OCI-M2 (cell line): ENCODE measurements at regions not wholly inside any gene's neighbourhood (a gene's known extent, or its start where the extent isn't known, plus 50 kb on each side); places are given as distances from the start of the nearest gene placed in this dataset.
"Not testable (repeated sequence)": the region's sequence is repeated elsewhere in the genome, so short reads cannot be mapped to it uniquely, and the experiment has no call there.

Source experiments
- DNase-seq: peaks from one replicate; lab custom pipeline; 2025; ENCODE audit not compliant: unreplicated experiment; lab: John Stamatoyannopoulos, UW

DNA sequence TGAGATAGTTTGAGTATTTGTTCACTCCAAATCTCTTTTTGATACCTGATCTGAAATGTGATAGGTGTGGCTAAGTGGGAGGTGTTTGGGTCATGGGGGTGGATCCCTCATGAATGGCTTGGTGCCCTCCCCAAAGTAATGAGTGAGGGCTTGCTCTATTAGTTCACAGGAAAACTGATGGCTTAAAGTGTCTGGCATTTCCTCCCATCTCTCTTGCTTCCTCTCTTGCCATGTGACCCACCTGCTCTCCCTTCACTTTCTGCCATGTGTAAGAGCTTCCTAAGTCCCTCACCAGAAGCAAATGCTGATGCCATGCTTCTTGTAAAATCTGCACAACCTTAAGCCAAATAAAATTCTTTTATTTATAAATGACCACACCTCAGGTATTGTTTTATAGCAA lies 61.1 kb downstream of the MAD2L1 start:
- DNase-seq = no peak

DNA sequence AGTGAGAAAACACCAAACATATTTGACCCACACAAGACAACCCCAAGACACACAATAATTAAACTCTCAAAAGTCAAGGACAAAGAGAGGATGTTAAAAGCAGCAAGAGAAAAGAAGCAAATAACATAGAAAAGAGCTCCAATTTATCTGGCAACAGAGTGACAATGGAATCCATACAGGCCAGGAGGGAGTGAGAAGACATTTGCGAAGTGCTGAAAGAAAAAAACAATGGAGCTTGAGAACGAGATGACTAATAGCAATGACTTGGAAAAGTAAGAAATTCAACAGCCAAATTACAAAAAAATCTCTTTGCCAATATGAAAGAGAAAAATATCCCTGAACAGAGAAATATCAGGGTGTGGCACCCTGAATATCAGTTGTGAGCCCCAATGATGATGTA lies 61.6 kb downstream of the MAD2L1 start:
- DNase-seq = no peak

- DNase-seq = no peak
These were observed 62.6 kb downstream of the MAD2L1 start for GRCh38 chr4:120004054-120004453.

DNA sequence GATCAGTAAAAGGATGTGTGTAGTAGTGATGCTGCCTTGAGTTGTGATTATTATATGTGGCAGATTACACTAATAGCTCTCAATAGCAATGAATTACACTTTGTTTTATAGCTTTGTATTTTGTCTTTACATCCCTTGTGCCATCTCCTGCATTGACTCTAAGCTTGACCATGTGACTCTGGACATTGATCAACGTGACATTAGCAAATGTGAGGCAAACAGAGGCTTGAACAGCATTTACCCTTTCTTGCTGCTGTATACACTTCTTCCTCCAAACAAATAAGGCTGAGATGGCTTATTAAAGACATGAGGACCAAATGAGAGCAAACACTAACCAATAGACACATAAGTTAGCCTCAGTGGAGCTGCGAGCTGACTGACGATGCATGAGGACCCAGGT lies 63.5 kb downstream of the MAD2L1 start:
- DNase-seq = no peak

DNA sequence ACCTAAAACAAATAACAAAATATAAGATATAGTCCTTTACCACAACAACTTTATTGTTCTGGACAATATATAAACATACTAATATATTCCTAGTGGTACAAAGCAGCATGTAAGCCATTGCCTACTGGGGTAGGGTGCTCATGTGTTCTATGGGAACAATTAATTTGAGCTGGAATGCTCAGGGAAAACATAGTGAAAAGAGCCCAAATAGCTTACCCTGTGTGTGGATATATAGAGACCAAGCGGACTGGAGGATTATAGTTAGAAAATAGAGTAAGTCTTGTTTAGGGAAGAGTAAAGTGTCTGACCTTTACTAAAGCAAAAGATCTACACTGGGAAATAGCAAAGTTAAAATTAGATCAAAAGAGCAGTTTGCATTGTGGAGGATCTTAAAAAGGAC lies 64.8 kb downstream of the MAD2L1 start:
- no peak for DNase-seq

GRCh38 chr4:120000591-120001296 lies 65.9 kb downstream of the MAD2L1 start:
- DNase-seq = no peak

GRCh38 chr4:119996024-119996423 lies 70.6 kb downstream of the MAD2L1 start:
- DNase-seq = not testable (repeated sequence)

DNA sequence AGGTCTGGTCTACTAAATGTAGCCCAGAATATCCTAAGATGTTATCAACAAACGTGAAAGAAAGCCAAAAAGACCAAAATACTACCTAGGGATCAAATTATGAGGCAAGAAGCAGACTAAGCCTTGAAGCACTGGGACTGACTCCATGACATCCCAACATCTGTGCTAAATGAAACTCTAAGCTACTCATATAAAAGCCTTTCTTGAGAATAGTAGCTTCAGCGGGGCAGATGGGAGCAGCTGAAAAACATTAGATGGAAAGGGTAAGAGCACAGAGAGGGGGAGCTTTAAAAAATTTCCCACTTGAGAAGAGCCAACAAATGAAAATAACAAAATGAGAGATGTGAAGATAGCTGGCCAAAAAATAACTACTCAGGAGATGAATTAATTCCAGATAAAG lies 81.7 kb downstream of the MAD2L1 start:
- no peak for DNase-seq

DNA sequence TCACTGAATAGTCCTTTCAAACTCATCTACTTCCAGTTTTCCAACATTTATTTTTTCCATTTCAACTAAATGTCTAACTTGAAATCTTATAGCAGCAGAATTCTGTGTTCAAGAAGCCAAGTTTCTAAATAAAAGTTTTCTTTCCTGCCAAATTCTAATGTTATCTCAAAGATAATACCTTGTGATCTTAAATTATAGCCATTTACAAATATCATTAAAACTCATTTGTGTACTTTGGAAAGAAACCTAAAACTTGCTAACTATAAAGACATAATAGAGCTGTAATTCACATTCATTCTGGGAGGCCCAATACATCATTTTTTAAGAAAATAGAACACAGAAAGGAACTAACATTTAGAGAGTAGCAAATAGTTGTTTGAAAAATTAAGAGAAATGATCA lies 83.9 kb downstream of the MAD2L1 start:
- no peak for DNase-seq

GRCh38 chr4:119980456-119980855 lies 86.2 kb downstream of the MAD2L1 start:
- DNase-seq = no peak

DNA sequence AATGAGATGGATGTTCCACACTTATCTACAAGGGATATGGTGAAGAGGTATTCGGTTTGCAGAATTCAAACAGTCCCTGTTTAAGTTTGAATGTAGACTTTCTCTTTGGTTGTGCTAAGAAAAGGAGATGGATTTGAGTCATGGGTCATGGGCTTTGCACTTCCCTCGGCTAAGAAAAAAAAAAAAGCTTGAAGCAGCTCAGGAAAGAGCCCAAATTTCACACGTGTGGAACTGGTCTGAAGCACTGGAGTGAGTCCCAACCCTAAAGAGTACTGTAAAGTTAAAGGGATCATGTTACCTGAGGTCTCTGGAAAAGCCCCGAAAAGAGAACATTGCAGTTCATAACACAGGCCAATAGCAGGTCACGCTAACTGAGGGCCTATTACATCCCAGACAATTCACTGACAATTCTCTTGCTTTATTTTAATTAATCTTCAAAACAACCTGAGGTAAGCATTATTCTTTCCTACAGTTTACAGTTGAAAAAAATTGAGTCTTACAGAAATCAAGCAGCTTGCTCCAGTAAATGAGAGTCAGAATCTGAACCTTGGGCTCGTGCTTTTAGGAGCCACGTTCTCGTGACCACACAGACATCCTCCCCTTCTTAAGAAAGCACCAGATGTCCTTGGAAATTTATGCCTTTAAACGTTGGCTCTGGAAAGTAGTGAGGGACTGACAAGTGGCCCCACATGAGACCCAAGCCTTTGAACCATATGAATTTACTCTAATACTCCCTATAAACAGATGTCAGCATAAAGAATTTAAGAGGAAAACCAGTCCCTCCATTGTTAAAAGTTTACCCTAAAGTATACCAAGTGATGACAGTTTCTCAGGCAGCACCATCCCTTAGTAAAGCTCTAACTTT lies 89.3 kb downstream of the MAD2L1 start:
- no peak for DNase-seq

GRCh38 chr4:119971431-119972084 lies 95.1 kb downstream of the MAD2L1 start:
- DNase-seq = no peak

DNA sequence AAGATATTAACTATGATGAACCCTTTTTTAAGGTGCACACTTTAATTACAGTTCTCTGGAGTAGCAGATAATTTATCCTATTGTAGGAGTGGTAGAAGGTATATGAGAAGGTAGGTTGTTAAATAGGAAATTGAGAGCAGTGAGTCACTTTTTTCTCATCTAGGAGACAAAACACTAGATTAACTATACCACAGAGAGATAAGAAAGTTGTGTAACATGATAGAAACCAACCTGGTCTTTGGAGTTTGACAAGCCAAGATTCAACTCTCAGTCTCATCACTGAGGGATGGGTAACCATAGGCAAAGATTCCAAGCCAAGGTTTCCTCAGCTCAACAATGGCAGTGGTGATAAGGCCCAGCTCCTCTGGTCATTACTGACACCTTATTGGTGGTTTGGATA lies 104.0 kb downstream of the MAD2L1 start:
- no peak for DNase-seq

DNA sequence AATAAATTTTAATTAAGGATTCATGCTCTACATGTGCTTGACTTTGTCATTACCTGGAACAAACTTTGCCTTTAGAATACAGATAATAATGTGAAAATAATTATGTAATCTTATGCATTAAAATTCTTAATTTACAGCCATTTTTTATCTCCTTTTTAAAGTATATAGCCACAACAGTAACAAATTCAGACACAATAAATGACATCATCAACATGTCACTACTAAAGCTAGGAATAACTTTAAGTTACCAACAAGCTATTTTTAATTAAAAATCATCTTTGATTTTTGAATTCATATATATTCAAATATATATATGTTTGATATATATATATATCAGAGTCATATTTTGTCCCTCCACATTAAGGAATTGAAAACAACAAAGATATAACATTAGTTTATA lies 107.7 kb downstream of the MAD2L1 start:
- no peak for DNase-seq

- DNase-seq = no peak
These were observed 111.4 kb downstream of the MAD2L1 start for GRCh38 chr4:119955256-119955655.

DNA sequence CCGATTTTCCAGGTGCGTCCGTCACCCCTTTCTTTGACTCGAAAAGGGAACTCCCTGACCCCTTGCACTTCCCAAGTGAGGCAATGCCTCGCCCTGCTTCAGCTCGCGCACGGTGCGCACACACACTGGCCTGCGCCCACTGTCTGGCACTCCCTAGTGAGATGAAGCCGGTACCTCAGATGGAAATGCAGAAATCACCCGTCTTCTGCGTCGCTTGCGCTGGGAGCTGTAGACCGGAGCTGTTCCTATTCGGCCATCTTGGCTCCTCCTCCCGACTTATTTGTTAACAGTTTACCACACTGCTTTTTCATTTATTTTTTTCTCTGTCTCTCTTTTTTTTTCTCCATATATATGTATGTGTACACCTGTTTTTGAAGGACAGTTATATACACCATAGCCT lies 112.2 kb downstream of the MAD2L1 start:
- DNase-seq = not testable (repeated sequence)

DNA sequence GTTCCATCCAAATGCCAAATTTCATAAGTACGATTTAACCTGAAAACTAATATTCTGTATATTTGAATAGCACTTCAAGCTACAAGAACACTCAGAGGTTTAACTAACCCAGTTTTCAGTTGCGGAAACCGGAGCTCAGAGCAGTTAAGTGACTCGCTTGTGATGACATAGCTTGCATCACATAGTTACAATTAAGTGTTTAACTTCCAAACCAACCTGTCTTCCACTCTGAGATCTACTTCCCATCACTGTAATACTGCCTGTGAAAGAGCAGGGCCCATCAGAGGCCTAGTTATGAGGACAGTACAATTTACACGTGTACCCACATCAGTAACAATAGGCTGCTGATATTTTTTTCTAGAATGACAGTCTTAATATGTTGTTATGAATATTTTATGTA lies 120.3 kb downstream of the MAD2L1 start:
- DNase-seq = no peak

DNA sequence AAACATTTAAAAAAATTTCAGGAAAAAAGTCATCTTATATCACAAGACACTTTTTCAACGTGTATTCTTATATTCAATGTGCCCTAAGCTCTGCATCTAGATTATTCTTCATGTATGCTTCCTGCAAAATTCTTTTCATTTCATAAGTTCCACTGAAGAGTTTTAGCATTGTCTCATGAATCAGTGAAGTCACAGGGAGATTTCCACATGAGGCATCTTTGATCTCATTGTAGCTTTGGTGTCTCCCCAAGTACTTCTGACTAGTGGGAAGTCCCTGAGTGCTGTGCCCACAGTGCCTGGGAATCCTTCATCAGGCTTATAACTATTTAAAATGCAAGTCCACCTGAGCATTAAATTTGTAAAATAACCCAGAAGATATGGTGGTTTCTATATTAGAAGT lies 123.8 kb downstream of the MAD2L1 start:
- DNase-seq = no peak

GRCh38 chr4:119940557-119940956 lies 126.1 kb downstream of the MAD2L1 start:
- no peak for DNase-seq

DNA sequence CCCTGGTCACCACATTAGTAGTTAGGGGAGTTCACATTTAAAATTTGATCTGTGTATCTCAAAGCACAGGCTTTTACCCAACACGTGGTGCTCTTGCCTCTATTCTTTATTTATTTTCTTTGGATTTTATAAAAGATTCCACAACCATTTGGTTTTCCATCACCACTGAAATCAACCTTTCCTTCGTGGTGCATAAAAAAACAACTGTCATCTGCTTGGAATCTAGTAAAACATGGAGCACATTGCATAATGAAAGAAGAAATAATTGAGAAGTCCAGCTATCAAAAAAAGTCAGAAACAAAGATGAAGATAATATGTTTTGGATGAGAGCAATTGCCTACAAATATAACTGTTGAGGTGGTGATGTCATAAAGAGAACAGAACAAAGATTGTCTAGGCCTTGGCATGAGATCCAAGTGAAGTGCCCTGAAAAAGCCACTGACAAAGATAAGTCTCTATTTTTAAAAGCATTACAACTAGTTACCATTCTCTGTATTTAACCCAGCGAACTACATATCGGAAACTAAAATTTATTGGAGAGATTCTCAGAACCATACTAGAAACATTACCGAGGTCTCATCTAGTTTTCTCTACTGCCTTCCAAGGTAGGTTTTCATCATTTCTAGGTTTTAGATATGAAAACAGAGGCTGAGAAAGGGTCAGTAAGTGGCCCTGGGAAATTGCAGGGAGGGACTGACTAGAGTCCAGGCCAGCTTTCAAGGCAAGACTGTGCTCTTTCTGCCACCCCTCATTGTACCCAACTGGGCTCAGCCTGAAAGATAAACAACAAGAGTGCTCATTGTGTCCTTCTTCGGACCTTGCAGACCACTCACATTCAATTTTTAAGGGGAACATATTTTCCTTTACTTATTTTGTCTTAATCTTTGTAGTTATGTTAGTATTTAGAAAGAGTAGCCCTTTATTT lies 127.3 kb downstream of the MAD2L1 start:
- no peak for DNase-seq

GRCh38 chr4:119937746-119938145 lies 128.9 kb downstream of the MAD2L1 start:
- DNase-seq = no peak
